SKM-1 treated with dmso at 0.1 percent for 144 hours (cell line): ENCODE measurements at regions not wholly inside any gene's neighbourhood (a gene's known extent, or its start where the extent isn't known, plus 50 kb on each side); places are given as distances from the start of the nearest gene placed in this dataset.
"Not testable (repeated sequence)": the region's sequence is repeated elsewhere in the genome, so short reads cannot be mapped to it uniquely, and the experiment has no call there.

Experiments used
- DNase-seq: peaks from one replicate; lab custom pipeline; 2025; ENCODE audit not compliant: unreplicated experiment; lab: John Stamatoyannopoulos, UW

DNA sequence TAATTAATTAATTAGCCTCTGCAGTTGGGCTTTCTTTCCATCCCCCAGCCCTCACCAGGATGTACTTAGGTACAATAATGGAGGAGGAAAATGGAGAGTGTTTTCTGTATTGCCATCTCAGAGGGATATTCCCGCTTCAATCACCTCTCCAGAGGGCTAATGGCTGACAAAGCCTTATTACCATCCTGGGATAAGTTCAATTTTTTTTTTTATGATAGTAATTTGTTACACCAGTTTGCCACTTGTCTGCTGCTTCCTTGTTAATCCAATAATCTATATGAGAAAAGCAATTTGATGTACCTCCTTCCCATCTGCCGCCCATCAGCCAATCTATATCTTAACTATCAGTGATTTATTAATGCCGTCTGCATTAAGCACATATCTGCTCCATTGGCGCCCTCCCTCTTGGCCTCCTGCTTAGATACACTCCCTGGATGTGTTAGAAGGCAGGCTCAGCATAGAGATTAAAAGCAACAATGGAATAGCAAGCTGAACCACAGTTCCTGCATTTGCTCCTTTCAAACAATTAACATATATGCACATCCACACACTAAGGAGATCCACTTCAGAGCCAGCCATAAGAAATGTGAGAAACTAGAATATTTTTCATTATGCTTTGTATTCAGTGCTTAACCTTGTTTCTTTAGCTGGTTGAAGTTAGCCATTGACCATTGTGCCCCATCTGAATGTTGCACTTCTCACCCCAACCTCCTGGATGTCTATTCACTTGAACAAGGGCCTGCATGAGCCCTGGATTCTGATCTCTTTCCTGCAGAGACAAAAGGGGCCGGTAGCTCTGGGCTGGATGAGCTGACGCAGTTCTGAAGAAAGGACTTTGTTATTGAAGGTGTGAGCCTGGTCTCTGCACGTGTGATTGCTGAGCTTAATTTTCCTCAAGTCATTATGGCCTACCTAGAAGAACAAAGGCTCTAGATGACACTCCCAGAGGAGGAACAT lies 237.3 kb upstream of the GAP43 start:
- no peak for DNase-seq

DNA sequence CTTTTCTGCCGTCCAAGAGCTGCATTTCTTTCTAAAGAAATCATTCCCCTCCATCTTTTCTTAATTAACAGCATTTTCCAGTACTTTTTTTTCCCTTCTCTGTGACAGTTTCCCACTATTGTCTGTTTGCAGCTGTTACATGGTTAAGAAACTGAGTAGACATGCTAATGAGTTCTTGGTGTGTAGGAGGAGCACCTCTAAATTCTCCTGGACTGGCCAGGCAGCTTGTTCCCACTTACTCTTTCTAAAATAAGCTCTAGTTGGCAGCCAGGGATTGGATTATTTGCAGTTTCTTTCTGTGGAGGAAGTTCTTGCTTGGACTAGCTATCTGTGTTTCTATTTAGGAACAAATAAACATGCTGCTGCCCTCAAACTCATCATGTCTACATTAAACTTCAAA lies 235.1 kb upstream of the GAP43 start:
- DNase-seq: no peak

DNA sequence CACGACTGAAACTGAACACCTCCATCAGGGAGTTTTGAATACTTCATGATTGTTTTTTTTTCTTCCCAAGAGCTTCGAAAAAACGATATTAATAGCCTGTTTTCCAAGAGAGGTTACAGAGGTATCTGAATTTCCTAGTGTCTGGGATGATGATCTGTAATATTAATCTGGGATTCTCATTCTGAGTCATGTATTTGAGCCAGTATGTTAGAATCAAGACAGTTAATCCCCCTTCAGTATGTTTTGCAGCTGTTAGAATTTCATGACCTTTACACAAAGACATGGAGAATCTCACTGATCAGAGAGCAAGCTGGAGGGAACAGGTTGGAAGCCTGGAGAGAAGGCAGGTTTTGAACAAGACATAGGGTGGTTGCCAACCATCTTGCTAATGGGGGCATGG lies 234.5 kb upstream of the GAP43 start:
- DNase-seq: no peak

DNA sequence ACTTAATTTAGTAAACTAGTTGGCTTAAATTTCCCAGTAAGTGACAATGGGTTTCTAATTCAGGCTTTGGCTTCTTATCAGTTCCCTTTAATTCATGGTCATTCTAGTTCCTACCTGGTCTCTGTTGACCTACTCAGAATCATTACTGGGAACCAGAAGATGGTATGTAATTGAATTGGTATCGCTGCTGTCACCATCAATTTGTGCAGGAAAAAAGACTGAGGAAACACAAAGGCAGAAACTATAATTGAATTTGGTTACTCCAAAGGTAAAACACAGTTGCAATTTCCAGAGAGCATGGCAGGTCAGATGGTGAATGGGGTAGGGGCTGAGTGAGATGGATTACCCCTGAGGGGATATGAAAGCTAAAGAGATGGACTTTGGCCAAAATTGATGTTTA lies 226.5 kb upstream of the GAP43 start:
- DNase-seq: no peak

DNA sequence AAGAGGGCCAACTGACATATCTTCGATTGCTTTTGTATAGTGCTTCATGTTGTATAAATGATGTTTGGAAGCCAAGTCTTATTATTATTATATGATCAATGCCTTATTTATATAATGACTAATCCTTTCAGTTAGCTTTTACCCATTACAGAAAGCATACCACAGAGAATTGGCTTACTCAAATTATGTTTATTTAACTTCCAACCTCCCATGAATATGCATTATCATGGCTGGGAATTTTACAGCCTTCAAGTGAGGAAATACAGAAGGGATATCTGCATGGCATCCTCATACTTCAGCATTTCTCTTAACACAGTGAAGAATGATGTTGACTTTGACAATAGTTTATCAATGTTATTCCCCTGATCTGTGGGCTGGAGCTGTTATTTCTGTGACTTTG lies 225.9 kb upstream of the GAP43 start:
- DNase-seq: no peak

DNA sequence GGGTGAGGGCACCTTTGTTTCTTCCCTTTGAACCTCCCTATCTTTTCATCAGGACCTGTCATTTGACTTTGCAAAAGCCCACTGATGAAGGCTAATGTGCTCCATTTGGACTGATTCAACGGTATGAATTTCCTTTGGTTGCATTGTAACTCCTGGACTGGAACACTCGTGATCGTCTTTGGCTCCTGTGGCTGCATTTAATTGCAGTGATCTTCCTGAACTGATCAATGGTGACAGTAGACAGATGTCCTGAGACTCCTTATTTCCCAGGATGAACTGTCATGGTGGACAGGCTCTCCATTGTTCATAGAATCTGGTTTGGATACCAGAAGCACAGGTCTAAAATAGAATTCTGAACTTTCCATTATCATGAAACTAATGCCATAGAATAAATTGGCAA lies 224.8 kb upstream of the GAP43 start:
- DNase-seq: no peak

DNA sequence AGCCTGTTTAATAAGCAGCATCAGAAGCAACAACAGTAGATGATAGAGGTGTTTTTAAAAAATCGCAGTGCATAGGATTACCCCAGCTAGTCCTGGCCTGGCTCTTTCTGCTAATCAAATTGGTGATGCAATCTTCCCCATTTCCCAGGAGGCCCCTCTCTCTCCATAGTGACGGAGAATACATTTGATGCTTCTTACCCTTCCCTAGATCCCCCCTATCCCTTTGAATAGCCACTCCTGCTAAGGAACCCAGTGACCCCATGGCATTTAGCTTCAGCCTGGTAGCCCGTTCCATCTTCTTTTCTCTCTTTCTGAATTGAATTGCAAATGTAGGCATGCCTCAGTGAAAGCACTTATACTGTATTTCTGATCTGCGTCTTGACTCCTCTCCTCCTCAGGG lies 223.6 kb upstream of the GAP43 start:
- no peak for DNase-seq

DNA sequence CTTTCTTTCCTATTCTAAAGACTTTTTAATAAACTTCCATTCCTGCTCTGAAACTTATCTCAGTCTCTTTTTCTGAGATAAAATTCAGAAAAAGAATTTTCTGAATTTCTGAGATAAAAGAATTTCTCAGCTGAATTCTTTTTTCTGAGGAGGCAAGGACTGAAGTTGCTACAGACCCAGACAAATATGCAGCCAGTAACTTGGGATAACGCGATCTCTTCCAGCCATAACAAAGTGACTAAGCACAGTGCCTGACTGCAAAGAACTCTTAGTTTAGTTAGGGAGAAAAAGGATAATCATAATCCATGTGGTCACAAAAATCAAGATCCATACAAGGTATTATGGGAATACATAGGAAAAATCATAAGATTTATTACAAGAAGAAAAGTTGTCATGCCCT lies 222.0 kb upstream of the GAP43 start:
- no peak for DNase-seq

DNA sequence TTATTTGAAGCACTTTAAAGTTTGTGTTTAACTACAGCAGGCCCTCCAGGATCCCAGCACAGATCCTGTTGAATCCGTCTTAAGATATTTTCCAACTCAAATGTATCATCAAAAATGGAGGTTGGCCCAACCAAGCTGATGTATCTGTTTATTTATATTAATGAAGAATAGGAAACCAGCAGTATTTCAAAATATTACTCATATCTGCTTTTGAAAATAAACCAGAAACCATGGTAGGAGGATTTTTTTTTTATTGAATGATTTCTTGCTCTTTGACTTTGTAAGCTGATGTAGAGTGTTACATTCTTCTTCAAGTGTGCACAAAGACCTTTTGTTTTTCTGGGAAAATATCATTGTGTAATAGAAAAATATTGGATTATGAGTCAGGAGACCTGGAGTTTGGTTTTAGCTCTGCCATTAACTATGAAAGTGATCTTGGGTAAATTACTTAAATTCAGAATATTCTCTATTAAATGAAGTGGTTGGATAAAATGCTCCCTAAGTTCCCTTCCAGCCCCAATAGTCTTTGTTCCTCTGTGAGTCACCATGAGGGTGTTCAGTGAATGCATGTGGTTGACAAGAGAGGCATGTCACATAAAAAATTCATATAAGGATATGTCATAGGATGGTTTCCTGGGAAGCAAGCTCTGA lies 221.3 kb upstream of the GAP43 start:
- DNase-seq: no peak

DNA sequence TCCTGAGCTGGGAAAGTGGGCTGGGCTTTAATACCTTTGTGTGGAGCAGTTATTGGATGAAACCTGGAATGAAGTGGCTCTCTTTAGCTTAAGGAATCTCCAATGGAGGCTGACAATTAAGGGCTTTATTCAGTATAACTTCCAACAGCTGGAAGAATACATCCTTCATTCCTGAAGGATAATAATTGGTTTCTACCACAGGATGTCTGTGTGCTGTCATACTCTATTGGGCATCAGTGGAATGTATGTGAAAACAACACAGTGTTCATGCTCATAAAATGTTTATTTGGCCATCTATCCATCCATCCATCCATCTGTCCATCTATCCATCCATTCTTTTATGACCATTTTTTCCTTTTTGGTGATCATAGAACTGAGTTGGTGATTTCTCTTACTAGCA lies 220.7 kb upstream of the GAP43 start:
- no peak for DNase-seq

DNA sequence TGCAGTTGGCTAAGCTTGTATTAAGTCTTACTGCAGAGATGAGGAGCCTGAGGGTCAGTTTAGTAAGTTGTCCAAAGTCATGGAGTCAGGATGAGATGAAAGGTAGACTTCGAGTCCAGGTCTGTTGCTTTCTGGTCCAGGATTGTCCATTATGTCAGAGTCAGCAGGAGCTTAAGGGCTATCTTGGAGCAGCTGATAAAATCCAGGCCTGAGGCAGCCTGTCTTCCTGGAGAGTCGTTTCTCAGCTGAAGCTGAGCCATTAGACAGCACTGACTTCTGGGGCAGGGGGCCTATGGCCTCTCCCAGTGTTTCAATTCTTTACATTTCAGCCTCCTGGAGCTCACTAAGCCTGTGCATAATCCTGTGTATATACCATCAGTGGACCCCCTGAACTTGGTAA lies 219.5 kb upstream of the GAP43 start:
- no peak for DNase-seq

DNA sequence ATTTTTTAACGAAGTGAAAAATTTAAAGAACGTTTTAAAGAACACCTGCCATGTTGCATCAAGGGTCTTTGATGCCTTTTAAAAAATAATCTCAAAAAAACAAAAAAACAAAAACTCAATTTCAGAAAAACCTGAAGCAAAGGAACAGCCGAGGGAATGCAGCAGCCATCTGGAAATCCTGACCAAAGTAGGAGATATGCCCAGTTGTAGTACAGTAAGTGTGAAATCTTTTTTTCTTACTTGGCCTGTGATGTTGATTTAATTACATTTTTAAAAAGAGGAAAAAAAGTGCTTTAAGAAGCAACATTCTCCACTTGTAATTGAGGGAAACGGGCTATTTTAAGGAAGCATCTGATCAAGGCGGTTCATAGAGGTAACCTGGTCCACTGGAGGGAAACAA lies 213.7 kb upstream of the GAP43 start:
- DNase-seq: no peak

DNA sequence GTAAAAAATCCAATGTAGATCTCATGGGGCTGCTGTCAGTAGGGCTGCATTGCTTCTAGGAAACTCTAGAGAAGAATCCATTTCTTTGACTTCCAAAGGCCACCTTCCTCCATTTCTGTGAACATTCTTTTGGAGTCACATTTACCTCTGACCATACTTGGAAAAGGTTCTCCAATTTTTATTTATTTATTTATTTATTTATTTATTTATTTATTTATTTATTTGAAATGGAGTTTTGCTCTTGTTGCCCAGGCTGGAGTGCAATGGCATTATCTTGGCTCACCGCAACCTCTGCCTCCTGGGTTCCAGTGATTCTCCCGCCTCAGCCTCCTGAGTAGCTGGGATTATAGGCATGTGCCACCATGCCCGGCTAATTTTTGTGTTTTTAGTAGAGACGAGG lies 208.7 kb upstream of the GAP43 start:
- DNase-seq: not testable (repeated sequence)

DNA sequence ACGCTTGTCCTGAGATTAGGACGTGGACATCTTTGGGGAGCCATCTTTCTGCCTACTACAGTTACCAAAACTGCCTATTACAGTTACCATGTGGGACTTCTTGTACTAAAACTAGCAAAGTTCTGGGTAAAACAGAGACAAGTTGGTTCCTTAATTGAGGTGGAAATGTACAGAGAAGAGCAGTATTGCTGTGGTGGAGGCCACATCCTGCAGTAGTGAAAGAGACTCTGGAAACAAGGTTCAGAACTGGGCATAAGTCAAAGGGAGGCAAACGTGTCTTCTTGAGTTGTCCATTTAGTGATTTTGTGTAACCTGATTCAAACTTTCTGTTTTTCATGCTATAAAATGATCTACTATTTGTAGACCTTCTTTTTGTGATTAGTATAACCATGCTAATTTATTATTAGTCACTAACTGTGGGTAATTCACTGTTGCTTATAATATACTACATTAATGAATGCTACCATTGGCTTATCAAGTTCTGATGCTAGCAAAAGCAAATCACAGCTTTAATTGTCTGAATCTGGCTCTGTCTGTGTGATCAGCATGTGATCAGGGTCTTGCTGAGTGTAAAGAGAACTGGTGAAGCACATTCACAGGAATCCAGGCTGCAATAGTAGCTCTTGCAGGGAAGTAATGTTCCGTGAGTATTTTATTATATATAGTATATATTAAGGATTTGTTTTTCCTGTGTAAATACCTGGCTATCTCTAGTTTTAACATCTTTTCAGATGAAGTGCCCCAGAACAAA lies 207.9 kb upstream of the GAP43 start:
- no peak for DNase-seq

DNA sequence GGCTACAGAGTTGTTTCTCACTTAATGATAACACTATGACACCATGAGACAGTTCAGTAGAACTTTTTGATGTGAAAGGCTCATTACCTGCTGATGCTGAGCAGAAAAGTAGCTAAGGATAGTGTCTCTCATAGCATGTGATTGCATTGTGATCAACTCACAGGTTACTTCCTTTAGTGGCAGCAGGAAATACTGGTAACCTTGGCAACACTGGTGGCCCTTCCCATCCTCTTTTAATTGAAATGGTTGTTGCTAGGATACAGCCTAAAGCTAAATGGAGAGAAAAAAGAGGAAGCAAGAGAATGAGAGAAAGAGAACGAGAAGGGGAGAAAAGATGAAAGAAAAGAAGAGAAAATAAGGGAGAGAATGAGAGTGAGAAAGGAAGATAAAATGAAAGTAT lies 204.7 kb upstream of the GAP43 start:
- DNase-seq: peak; percentile 33

DNA sequence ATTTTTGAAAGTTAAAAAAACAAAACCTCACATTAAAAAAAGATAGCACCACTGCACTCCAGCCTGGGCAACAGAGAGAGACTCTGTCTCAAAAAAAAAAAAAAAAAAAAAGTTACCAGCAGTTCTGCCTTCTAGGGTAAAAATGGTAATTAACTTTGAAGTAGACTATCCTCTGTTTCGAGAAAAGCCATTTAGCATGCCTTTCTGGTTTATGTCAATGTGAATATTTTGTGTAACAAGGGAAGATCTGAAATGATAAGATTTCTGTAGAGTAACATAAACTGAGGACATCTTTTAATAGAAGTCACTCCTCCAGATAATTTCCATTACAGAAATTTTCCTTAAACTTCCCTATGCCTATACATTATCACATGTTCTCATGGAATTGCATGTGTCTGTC lies 203.2 kb upstream of the GAP43 start:
- DNase-seq: no peak

DNA sequence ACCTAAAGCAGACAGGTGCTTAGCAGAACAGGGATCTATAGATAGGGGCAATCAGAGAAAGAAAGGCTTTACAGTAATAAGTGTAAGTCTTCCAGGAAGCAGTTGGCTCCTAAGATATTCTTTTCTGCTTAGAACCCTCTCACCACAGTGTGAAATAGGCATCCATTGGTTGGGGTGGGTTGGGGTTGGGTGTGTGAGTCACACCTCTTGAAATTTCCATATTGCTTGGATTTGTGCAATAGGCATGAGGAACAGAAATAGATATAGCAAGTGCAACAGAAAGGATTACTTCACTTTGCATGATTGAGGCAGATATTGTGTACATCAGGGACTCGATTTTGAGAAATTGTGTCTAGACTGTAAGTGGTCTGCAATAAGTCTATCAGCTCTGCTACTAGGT lies 200.1 kb upstream of the GAP43 start:
- peak; percentile 88 for DNase-seq

DNA sequence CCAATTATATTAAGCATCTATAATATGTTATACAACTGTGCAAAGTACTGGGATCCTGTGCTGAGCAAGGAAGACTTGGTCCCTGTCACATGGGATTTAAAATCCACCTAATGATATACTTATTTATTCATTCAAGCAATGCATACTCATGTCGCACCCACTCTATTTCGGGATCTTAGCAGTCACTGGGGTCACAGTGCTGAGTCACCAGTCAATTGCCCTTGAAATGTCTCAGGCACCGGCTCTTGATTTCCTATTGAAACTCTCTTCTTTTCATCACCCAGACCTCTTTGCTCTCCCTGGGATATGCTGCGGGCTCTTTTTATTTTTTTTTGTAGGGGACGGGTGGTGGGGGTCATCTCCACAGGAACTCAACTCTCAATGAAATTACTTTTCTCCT lies 194.5 kb upstream of the GAP43 start:
- DNase-seq: no peak

DNA sequence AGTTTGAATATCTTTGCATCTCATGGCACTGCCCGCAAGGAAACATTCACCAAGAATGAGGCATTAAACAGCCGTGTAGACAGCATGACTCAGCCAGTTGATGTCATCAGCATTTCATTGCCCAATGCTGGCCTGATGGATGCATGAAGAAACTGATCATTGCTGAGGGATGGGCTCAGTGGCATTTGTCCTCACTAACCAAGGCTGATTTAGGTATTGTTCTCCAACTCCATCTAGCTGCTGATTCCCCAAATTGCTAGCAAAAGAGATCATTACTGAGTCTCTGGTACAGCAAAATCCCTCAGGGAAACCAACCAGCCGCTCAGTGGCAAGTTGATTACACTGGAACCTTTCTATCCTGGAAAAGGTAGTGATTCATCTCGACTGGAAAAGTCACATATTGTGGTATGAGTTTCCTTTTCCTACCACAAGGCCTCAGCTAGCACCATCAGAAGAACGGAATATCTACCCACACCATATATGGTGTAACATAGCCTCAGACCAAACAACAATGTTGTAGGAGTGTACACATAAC lies 186.5 kb upstream of the GAP43 start:
- DNase-seq: peak; percentile 32

DNA sequence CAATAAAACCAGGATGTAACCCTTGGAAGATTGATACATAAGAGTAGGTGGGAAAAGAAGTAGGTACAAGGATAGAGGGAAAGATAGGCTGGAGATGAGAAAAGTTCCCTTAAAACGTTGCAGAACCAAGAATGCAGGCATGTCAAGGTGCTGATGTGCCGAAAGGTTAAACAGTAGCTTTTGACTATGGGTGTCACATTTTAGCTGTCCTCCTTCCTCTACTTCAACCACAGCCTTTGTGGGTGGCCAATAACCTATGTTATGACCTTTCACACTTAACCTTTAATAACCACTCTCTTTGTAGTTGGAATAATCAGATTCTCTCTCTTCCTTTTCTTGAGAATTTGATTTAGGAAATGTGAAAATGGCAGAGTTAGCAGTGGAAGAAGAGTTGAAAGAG lies 184.5 kb upstream of the GAP43 start:
- no peak for DNase-seq

DNA sequence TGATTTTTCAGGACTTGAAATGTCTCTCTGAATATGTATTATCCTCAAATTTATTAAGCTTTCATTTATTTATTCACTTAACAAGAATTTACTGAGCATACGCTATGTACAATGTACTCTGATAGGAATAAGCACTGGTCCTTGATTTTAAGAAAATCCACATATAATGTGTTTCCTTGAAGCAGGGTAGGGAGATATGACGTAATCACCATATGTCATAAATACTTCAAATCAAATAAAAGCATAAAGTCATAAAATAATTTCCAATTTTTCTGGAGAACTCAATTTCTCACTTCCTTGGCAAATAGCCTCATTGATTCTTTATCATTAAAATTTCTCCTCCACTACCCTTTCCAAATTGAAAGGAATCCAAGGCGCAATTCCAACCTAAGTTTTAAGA lies 177.8 kb upstream of the GAP43 start:
- no peak for DNase-seq

DNA sequence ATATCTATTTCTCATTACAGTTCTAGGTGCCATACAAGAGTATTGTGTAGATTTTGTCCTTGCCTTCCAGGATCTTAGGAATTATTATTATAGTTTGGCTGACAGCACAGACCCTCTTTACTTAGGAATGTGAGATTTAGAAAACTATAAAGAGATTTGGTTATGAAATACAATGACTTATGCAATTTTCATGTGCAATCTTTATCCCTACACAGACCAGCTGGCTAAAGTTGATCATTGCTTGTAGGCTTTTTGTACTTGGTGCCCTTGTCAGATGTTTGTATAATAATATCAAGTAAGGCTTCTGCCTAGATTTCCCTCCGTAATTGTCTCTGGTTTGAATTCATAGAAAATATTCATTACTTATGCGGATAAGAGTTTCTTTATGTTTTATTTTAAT lies 174.5 kb upstream of the GAP43 start:
- DNase-seq: no peak
